ENCODE measurements at regions not wholly inside any gene's neighbourhood (a gene's known extent, or its start where the extent isn't known, plus 50 kb on each side); places are given as distances from the start of the nearest gene placed in this dataset.

- no peak overlapping the region for H3K4me3 ChIP-seq
- in situ Hi-C loops (cut with MboI), result no loop called here
Measured at GRCh38 chr16:86635926-86636325, 57.6 kb downstream of the FOXL1 start.

GRCh38 chr16:86637744-86638143 is 59.4 kb downstream of the FOXL1 start:
- WGBS, 2 experiments (ENCODE audit: low coverage in 1 of 2, low lambda C conversion rate in 2 of 2, missing lambda C conversion rate in 2 of 2), result 41 to 60% methylated on average over 2 of the region's 2 CpGs
- in situ Hi-C loops (cut with MboI), result no loop called here
- DNase-seq, result no peak

More at GRCh38 chr16:86635926-86636325, 57.6 kb downstream of the FOXL1 start:
- Histone ChIP-seq H3F3A (ENCODE audit: insufficient read depth) (peaks cover 22% of the 10 kb centered on the region), H3K79me2 (ENCODE audit: insufficient read depth) (no peaks in the 10 kb centered on the region), H3K27ac (no peak overlapping the region), H3K4me2 (ENCODE audit: unreplicated experiment) (no peak overlapping the region), H3K4me1 (ENCODE audit: insufficient read depth) (peaks cover 26% of the 10 kb centered on the region), H3K9me2 (ENCODE audit: insufficient read depth) (no peaks in the 10 kb centered on the region), H3K9me3 (ENCODE audit: low read depth) (no peaks in the 10 kb centered on the region), H4K20me1 (ENCODE audit: insufficient read depth) (no peaks in the 10 kb centered on the region), H3K9ac (no peak overlapping the region), H3K36me3 (ENCODE audit: low read depth) (no peaks in the 10 kb centered on the region), H2AFZ (no peak overlapping the region), H3K27me3 (replicated peaks; ENCODE audit: insufficient read depth) (no peaks in the 10 kb centered on the region)
- TF ChIP-seq EZH2 (IDR thresholded peaks at IDR 0.05; ENCODE audit: insufficient read depth, poor library complexity, severe bottlenecking) (no peak), EZH2phosphoT487 (IDR thresholded peaks at IDR 0.05; ENCODE audit: insufficient read depth, low read depth) (no peak)
- no peak for DNase-seq
- WGBS, 2 experiments (ENCODE audit: low coverage in 1 of 2, low lambda C conversion rate in 2 of 2, missing lambda C conversion rate in 2 of 2), result 82 to 86% methylated on average over 12 of the region's 12 CpGs

GRCh38 chr16:86638642-86639041 is 60.3 kb downstream of the FOXL1 start:
- 76% methylated on average over 10 of the region's 10 CpGs for WGBS, 2 experiments (ENCODE audit: low coverage in 1 of 2, low lambda C conversion rate in 2 of 2, missing lambda C conversion rate in 2 of 2)
- in situ Hi-C loops (cut with MboI), result no loop called here

More at GRCh38 chr16:86637744-86638143, 59.4 kb downstream of the FOXL1 start:
- Histone ChIP-seq H3K4me3 (no peak overlapping the region), H3K79me2 (ENCODE audit: insufficient read depth) (no peaks in the 10 kb centered on the region), H3K4me1 (ENCODE audit: insufficient read depth) (peaks cover 12% of the 10 kb centered on the region), H3K27me3 (replicated peaks; ENCODE audit: insufficient read depth) (no peaks in the 10 kb centered on the region), H3K36me3 (ENCODE audit: low read depth) (no peaks in the 10 kb centered on the region), H3K9me2 (ENCODE audit: insufficient read depth) (no peaks in the 10 kb centered on the region), H4K20me1 (ENCODE audit: insufficient read depth) (no peaks in the 10 kb centered on the region), H3F3A (ENCODE audit: insufficient read depth) (peaks cover 15% of the 10 kb centered on the region), H3K9ac (no peak overlapping the region), H3K27ac (no peak overlapping the region), H3K4me2 (ENCODE audit: unreplicated experiment) (no peak overlapping the region), H3K9me3 (ENCODE audit: low read depth) (no peaks in the 10 kb centered on the region), H2AFZ (no peak overlapping the region)
- TF ChIP-seq EZH2 (IDR thresholded peaks at IDR 0.05; ENCODE audit: insufficient read depth, poor library complexity, severe bottlenecking) (no peak), EZH2phosphoT487 (IDR thresholded peaks at IDR 0.05; ENCODE audit: insufficient read depth, low read depth) (no peak)

DNA sequence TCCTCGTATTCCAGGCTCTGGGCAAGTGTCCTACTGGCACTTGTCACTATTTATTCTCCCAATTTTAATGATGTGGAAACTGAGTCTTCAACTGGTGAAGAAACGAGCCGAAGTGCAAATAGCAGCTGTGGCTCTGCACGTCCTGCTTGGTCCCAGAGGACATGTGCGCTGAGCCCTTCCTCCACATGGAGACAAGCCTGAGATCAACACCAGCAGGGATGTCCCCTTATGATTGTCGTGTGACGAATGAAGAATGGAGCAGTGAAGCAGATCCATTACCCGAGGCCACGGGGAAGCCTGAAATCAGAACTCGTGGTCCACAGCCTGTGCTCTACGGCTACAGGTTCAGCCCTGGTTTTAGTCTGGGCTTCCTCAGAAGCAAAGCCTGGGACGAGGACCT is 61.0 kb downstream of the FOXL1 start:
- Histone ChIP-seq H3K4me1 (ENCODE audit: insufficient read depth) (peaks cover 12% of the 10 kb centered on the region), H4K20me1 (ENCODE audit: insufficient read depth) (no peaks in the 10 kb centered on the region), H3F3A (ENCODE audit: insufficient read depth) (peaks cover 15% of the 10 kb centered on the region), H3K9ac (no peak overlapping the region), H3K27me3 (replicated peaks; ENCODE audit: insufficient read depth) (no peaks in the 10 kb centered on the region), H2AFZ (no peak overlapping the region), H3K36me3 (ENCODE audit: low read depth) (no peaks in the 10 kb centered on the region), H3K4me3 (no peak overlapping the region), H3K79me2 (ENCODE audit: insufficient read depth) (no peaks in the 10 kb centered on the region), H3K27ac (no peak overlapping the region), H3K9me2 (ENCODE audit: insufficient read depth) (no peaks in the 10 kb centered on the region), H3K4me2 (ENCODE audit: unreplicated experiment) (no peak overlapping the region), H3K9me3 (ENCODE audit: low read depth) (no peaks in the 10 kb centered on the region)
- TF ChIP-seq EZH2 (IDR thresholded peaks at IDR 0.05; ENCODE audit: insufficient read depth, poor library complexity, severe bottlenecking) (no peak), EZH2phosphoT487 (IDR thresholded peaks at IDR 0.05; ENCODE audit: insufficient read depth, low read depth) (no peak)
- 86 to 90% methylated on average over 12 of the region's 12 CpGs for WGBS, 2 experiments (ENCODE audit: low coverage in 1 of 2, low lambda C conversion rate in 2 of 2, missing lambda C conversion rate in 2 of 2)
- no peak for DNase-seq
- in situ Hi-C loops (cut with MboI), result no loop called here

More at GRCh38 chr16:86638642-86639041, 60.3 kb downstream of the FOXL1 start:
- H3K27me3 ChIP-seq (replicated peaks; ENCODE audit: insufficient read depth), result no peaks in the 10 kb centered on the region
- peaks cover 15% of the 10 kb centered on the region for H3F3A ChIP-seq (ENCODE audit: insufficient read depth)
- DNase-seq, result no peak
- H3K36me3 ChIP-seq (ENCODE audit: low read depth), result no peaks in the 10 kb centered on the region
- H3K4me2 ChIP-seq (ENCODE audit: unreplicated experiment), result no peak overlapping the region
- H3K79me2 ChIP-seq (ENCODE audit: insufficient read depth), result no peaks in the 10 kb centered on the region
- no peak overlapping the region for H3K9ac ChIP-seq
- TF ChIP-seq EZH2phosphoT487 (IDR thresholded peaks at IDR 0.05; ENCODE audit: insufficient read depth, low read depth) (no peak), EZH2 (IDR thresholded peaks at IDR 0.05; ENCODE audit: insufficient read depth, poor library complexity, severe bottlenecking) (no peak)
- H3K27ac ChIP-seq, result no peak overlapping the region
- no peaks in the 10 kb centered on the region for H3K9me2 ChIP-seq (ENCODE audit: insufficient read depth)
- H2AFZ ChIP-seq, result no peak overlapping the region
- no peaks in the 10 kb centered on the region for H3K9me3 ChIP-seq (ENCODE audit: low read depth)
- no peaks in the 10 kb centered on the region for H4K20me1 ChIP-seq (ENCODE audit: insufficient read depth)
- peaks cover 12% of the 10 kb centered on the region for H3K4me1 ChIP-seq (ENCODE audit: insufficient read depth)
- no peak overlapping the region for H3K4me3 ChIP-seq

All from GM23248 (cell line).